ENCODE measurements at regions not wholly inside any gene's neighbourhood (a gene's known extent, or its start where the extent isn't known, plus 50 kb on each side); places are given as distances from the start of the nearest gene placed in this dataset.

DNA sequence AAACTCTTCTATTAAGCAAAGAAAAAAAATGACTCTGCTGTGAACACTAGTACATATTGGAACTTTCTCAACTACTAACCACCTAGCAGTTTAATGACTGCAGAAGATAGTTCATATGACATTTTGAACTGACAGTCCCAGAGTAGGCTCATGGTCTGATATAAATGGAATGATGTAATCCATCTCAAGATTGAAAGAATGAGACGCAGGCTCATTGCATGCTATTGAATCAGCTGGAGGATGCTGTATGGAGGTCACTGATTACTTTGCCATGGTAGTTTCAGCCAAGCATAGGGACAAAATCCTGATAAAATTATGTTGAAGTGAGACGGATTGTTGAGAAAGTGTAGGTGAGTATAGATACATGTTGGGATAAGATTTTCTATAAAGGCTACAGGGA lies 217.6 kb upstream of the SEMA3E start:
- H2BK120ac ChIP-seq (replicated peaks; ENCODE audit: low read depth, low read length), result no peak overlapping the region
- H3K56ac ChIP-seq (replicated peaks; ENCODE audit: insufficient read length, low read depth, low read length), result no peak overlapping the region
- ChIA-PET CTCF (ENCODE audit: partially characterized antibody) (no interaction called here), POLR2A (ENCODE audit: partially characterized antibody) (no interaction called here)
- no peak overlapping the region for H2BK12ac ChIP-seq (ENCODE audit: low read depth, low read length)
- FAIRE-seq, result no peak
- H3K27ac ChIP-seq (ENCODE audit: low read depth, low read length), result no peak overlapping the region
- no peak overlapping the region for H4K5ac ChIP-seq (ENCODE audit: insufficient read length, low read depth, low read length)
- no peak overlapping the region for H3K23ac ChIP-seq (ENCODE audit: insufficient read length)
- H3K4me1 ChIP-seq (replicated peaks in 1 of 4; ENCODE audit: control insufficient read depth in 3 of 4, insufficient read depth in 4 of 4, low read length in 3 of 4), result no peaks in the 10 kb centered on the region
- no peak overlapping the region for H3K4me2 ChIP-seq (ENCODE audit: insufficient read depth in 1 of 2, low read depth in 2 of 2, low read length in 2 of 2)
- H2BK15ac ChIP-seq (ENCODE audit: low read length), result no peak overlapping the region
- no peak overlapping the region for H4K91ac ChIP-seq (replicated peaks; ENCODE audit: insufficient read length, low read length)
- H3K36me3 ChIP-seq (ENCODE audit: control insufficient read depth in 2 of 4, insufficient read depth in 4 of 4, low read length in 3 of 4), result no peaks in the 10 kb centered on the region
- no peak overlapping the region for H2AK5ac ChIP-seq (ENCODE audit: low read depth, low read length)
- no peak overlapping the region for H3K14ac ChIP-seq (ENCODE audit: insufficient read length)
- DNase-seq (ENCODE audit: low read depth in 1 of 2, low spot score in 2 of 2), result no peak
- H3K23me2 ChIP-seq (ENCODE audit: low read depth, low read length), result no peaks in the 10 kb centered on the region
- H3K9me3 ChIP-seq (ENCODE audit: insufficient read depth in 2 of 2, low read depth in 1 of 2, low read length in 1 of 2), result no peaks in the 10 kb centered on the region
- WGBS, 2 experiments (ENCODE audit: extremely low coverage in 1 of 2, insufficient coverage in 1 of 2, insufficient read length in 1 of 2, insufficient replicate concordance in 2 of 2, low coverage in 1 of 2, low lambda C conversion rate in 2 of 2, missing lambda C conversion rate in 1 of 2), result 88 to 100% methylated on average over 1 to 2 of the region's 2 CpGs
- H3K9ac ChIP-seq (replicated peaks in 1 of 4; ENCODE audit: extremely low read depth in 1 of 4, low read depth in 3 of 4, low read length in 3 of 4), result no peak overlapping the region
- no peak overlapping the region for H2BK20ac ChIP-seq (ENCODE audit: low read length)
- no peak overlapping the region for H4K8ac ChIP-seq (ENCODE audit: extremely low read depth, insufficient read depth, low read length)
- no peaks in the 10 kb centered on the region for H3K79me1 ChIP-seq (ENCODE audit: low read depth, low read length)
- no peaks in the 10 kb centered on the region for H4K20me1 ChIP-seq (replicated peaks in 1 of 2; ENCODE audit: control insufficient read depth in 1 of 2, insufficient read depth in 2 of 2, low read length in 2 of 2)
- no peak overlapping the region for H3K18ac ChIP-seq (ENCODE audit: extremely low read depth, low read length)
- H2AFZ ChIP-seq (ENCODE audit: low read length), result no peak overlapping the region
- H3K79me2 ChIP-seq (ENCODE audit: control insufficient read depth in 1 of 2, insufficient read depth in 2 of 2, low read length in 2 of 2), result no peaks in the 10 kb centered on the region
- H3K4me3 ChIP-seq (ENCODE audit: extremely low read depth in 1 of 4, insufficient read depth in 2 of 4, low read depth in 3 of 4, low read length in 4 of 4), result no peak overlapping the region
- H2BK5ac ChIP-seq (ENCODE audit: low read depth, low read length), result no peak overlapping the region
- H3K27me3 ChIP-seq (replicated peaks in 1 of 4; ENCODE audit: control insufficient read depth in 3 of 4, extremely low read depth in 1 of 4, insufficient read depth in 3 of 4, low read length in 3 of 4), result no peaks in the 10 kb centered on the region
- no peak for TF ChIP-seq SAP30 (IDR thresholded peaks at IDR 0.05; ENCODE audit: insufficient read depth, insufficient replicate concordance, low read length)
- no peak for TF ChIP-seq TAF7 (optimal IDR thresholded peaks at IDR 0.05; ENCODE audit: borderline replicate concordance, low read depth, low read length)
- no peak for TF ChIP-seq EZH2 (IDR thresholded peaks at IDR 0.05; ENCODE audit: low read depth, low read length, severe bottlenecking)
- no peak for TF ChIP-seq RXRA (IDR thresholded peaks at IDR 0.05; ENCODE audit: insufficient read depth, low read depth, low read length)
- no peak for TF ChIP-seq RBBP5 (IDR thresholded peaks at IDR 0.05; ENCODE audit: borderline replicate concordance, low read depth, low read length)
- TF ChIP-seq JUN (IDR thresholded peaks at IDR 0.05; ENCODE audit: low read depth, low read length), result no peak
- TF ChIP-seq GTF2F1 (IDR thresholded peaks at IDR 0.05; ENCODE audit: borderline replicate concordance, low read depth, low read length), result no peak
- TF ChIP-seq NANOG (IDR thresholded peaks at IDR 0.05; ENCODE audit: insufficient read depth, low read depth, low read length, poor library complexity, severe bottlenecking), result no peak
- no peak for TF ChIP-seq CTBP2 (IDR thresholded peaks at IDR 0.05; ENCODE audit: borderline replicate concordance, insufficient read depth, insufficient read length, low read length)
- no peak for TF ChIP-seq TCF12 (IDR thresholded peaks at IDR 0.05; ENCODE audit: low read depth, low read length)
- TF ChIP-seq ZNF274 (IDR thresholded peaks at IDR 0.05; ENCODE audit: borderline replicate concordance, extremely low read depth, low read length), result no peak
- no peak for TF ChIP-seq CBX5 (IDR thresholded peaks at IDR 0.05; ENCODE audit: low read depth, low read length)
- no peak for TF ChIP-seq POLR2AphosphoS5 (IDR thresholded peaks at IDR 0.05; ENCODE audit: low read depth, low read length)
- H3K4ac ChIP-seq (replicated peaks; ENCODE audit: insufficient read length, low read depth, low read length), result no peak overlapping the region

All from H1 (cell line).